ENCODE measurements at regions not wholly inside any gene's neighbourhood (a gene's known extent, or its start where the extent isn't known, plus 50 kb on each side); places are given as distances from the start of the nearest gene placed in this dataset.

DNA sequence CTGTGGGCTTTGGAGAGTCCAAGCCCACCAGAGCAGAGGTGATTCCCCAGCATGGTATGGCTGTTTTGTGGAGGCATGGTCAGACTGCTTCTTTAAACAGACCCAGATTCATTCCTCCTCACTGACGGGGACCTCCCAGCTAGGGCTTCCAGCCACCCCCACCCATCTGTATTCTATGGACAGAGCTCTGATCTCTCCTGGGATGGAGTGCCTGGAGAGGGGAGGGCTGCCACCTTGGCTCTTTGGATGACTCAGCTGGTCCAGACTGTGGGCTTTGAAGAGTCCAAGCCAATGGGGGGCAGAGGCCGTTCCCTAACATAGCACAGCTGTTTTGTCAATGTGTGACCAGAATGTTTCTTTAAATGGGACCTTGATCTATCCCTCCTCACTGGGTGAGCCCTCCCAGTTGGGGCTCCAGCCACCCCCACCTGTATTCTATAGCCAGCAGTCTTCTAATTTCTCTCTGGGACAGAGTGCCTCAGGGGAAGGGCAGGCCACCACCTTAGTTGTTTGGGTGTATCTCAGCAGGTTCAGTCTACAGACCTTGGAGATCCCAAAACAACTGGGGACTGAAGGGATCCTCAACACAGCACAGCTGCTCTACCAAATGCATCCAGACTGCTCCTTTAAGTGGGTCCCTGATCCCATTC is 122.0 kb upstream of the OSTN start:
- H3K4me1 ChIP-seq (ENCODE audit: insufficient read depth, low read length, poor library complexity, severe bottlenecking): no peaks in the 10 kb centered on the region
- H3K36me3 ChIP-seq (ENCODE audit: insufficient read depth, low read length): no peaks in the 10 kb centered on the region; the same call in 1 of the 2 replicates
- no peak for DNase-seq (ENCODE audit: low spot score)
- no peaks in the 10 kb centered on the region for H3K79me2 ChIP-seq (ENCODE audit: insufficient read depth, low read depth, low read length)
- no peak overlapping the region for H3K27ac ChIP-seq (ENCODE audit: low read depth, low read length, poor library complexity, severe bottlenecking)
- no peak overlapping the region for H3K4me3 ChIP-seq (ENCODE audit: low read depth, low read length, poor library complexity, severe bottlenecking)
- ChIA-PET CTCF (ENCODE audit: unreplicated experiment) (no interaction called here), POLR2A (no interaction called here)
- intact Hi-C loops (cut with micrococcal nuclease; ENCODE audit: unreplicated experiment): no loop called here
- no peak overlapping the region for H3K4me2 ChIP-seq (ENCODE audit: low read length)
- H3K9me2 ChIP-seq (ENCODE audit: insufficient read depth, low read length): no peaks in the 10 kb centered on the region
- BruUV-seq (replicated peaks): no TSS peak
- no peaks in the 10 kb centered on the region for H4K20me1 ChIP-seq (ENCODE audit: insufficient read depth, low read length)
- H2AFZ ChIP-seq (ENCODE audit: low read length): no peak overlapping the region
- TF ChIP-seq EZH2phosphoT487 (IDR thresholded peaks at IDR 0.05; ENCODE audit: borderline replicate concordance, low read depth, low read length): no peak
- H3K9me3 ChIP-seq (ENCODE audit: low read length): 0 out of 2 replicates have a peak, but pooled peaks cover 5% of the 10 kb centered on the region

DNA sequence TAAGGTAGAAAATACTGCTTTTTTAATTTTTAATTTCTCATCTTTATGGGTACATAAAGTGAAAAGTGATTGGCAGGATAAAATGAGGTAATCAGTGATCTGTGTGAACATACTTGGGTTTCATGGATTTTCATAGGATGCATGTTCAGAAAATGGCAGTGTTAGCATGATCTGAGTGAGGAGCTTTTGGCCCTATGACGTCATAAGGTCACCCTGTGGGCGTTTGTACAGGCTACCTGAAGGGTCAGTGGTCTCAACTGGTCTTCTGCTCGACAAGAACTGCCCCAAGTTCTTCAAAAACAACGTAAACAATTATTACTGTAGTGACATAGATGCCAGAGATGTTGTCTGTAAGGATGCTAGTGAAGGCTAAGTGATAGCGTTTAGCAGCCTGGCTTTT is 124.5 kb upstream of the OSTN start:
- ChIA-PET CTCF (ENCODE audit: unreplicated experiment) (no interaction called here), POLR2A (interaction anchor here (0.6 kb wide), 1 partner anchor 22 kb away, joined by 4 read pairs; no protein-coding TSS in a partner anchor)
- DNase-seq (ENCODE audit: low spot score): no peak
- Histone ChIP-seq H2AFZ (ENCODE audit: low read length) (no peak overlapping the region), H3K79me2 (ENCODE audit: insufficient read depth, low read depth, low read length) (no peaks in the 10 kb centered on the region), H3K4me2 (ENCODE audit: low read length) (no peak overlapping the region), H4K20me1 (ENCODE audit: insufficient read depth, low read length) (no peaks in the 10 kb centered on the region), H3K9me3 (ENCODE audit: low read length) (0 out of 2 replicates have a peak, but pooled peaks cover 5% of the 10 kb centered on the region), H3K27ac (ENCODE audit: low read depth, low read length, poor library complexity, severe bottlenecking) (no peak overlapping the region), H3K36me3 (ENCODE audit: insufficient read depth, low read length) (no peaks in the 10 kb centered on the region; the same call in 1 of the 2 replicates), H3K9me2 (ENCODE audit: insufficient read depth, low read length) (no peaks in the 10 kb centered on the region), H3K4me1 (ENCODE audit: insufficient read depth, low read length, poor library complexity, severe bottlenecking) (peaks cover 3% of the 10 kb centered on the region), H3K4me3 (ENCODE audit: low read depth, low read length, poor library complexity, severe bottlenecking) (no peak overlapping the region)
- intact Hi-C loops (cut with micrococcal nuclease; ENCODE audit: unreplicated experiment): no loop called here
- no TSS peak for BruUV-seq (replicated peaks)
- no peak for TF ChIP-seq EZH2phosphoT487 (IDR thresholded peaks at IDR 0.05; ENCODE audit: borderline replicate concordance, low read depth, low read length)
- TF ChIP-seq, protein P1, sequence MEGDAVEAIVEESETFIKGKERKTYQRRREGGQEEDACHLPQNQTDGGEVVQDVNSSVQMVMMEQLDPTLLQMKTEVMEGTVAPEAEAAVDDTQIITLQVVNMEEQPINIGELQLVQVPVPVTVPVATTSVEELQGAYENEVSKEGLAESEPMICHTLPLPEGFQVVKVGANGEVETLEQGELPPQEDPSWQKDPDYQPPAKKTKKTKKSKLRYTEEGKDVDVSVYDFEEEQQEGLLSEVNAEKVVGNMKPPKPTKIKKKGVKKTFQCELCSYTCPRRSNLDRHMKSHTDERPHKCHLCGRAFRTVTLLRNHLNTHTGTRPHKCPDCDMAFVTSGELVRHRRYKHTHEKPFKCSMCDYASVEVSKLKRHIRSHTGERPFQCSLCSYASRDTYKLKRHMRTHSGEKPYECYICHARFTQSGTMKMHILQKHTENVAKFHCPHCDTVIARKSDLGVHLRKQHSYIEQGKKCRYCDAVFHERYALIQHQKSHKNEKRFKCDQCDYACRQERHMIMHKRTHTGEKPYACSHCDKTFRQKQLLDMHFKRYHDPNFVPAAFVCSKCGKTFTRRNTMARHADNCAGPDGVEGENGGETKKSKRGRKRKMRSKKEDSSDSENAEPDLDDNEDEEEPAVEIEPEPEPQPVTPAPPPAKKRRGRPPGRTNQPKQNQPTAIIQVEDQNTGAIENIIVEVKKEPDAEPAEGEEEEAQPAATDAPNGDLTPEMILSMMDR (conservative IDR thresholded peaks at IDR 0.05; ENCODE audit: low read length): no peak

DNA sequence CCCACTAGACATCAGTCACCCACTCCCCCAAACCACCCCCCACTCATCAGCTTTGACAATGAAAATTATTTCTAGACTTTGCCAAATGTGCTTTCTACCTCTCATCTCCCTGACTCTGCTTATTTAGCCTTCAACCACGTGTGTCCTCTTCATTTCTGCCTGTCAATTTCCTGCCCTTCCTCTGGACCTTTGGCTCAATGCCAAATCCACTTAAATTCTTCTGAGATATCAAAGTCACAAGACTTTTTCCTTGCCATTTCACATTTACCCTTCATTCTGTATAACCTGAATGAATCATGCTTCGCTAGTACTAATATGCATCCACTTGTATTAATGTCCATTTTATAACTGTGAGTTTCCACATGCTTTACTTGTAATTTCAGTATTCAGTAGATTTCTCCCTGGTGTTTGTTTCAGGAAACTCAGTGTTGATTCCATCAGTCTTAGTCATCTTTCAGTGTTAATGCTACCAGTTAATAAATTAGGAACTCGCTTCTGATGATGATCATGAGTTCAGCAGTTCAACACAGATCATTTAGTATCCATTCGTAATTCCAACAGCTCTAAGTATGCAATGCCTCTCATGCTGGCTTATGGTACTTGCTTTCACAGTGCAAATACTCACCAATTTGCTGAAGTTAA is 128.2 kb upstream of the OSTN start:
- POLR2A ChIA-PET: interaction anchor here (1.0 to 1.1 kb wide), 2 partner anchors 9 to 10 kb away, joined by 3 to 4 read pairs; no protein-coding TSS in a partner anchor
- no peak overlapping the region for H3K4me2 ChIP-seq (ENCODE audit: low read length)
- H2AFZ ChIP-seq (ENCODE audit: low read length): 0 out of 2 replicates have a peak overlapping the region, but pooled peaks have one; percentile 25
- H3K4me3 ChIP-seq (ENCODE audit: low read depth, low read length, poor library complexity, severe bottlenecking): no peak overlapping the region
- H3K9me2 ChIP-seq (ENCODE audit: insufficient read depth, low read length): no peaks in the 10 kb centered on the region
- H3K36me3 ChIP-seq (ENCODE audit: insufficient read depth, low read length): no peaks in the 10 kb centered on the region
- CTCF ChIA-PET (ENCODE audit: unreplicated experiment): no interaction called here
- H3K4me1 ChIP-seq (ENCODE audit: insufficient read depth, low read length, poor library complexity, severe bottlenecking): peaks cover 3% of the 10 kb centered on the region
- H4K20me1 ChIP-seq (ENCODE audit: insufficient read depth, low read length): no peaks in the 10 kb centered on the region
- no peak for DNase-seq (ENCODE audit: low spot score)
- no TSS peak for BruUV-seq (replicated peaks)
- no peak overlapping the region for H3K27ac ChIP-seq (ENCODE audit: low read depth, low read length, poor library complexity, severe bottlenecking)
- H3K9me3 ChIP-seq (ENCODE audit: low read length): no peaks in the 10 kb centered on the region
- H3K79me2 ChIP-seq (ENCODE audit: insufficient read depth, low read depth, low read length): no peaks in the 10 kb centered on the region
- intact Hi-C loops (cut with micrococcal nuclease; ENCODE audit: unreplicated experiment): no loop called here
- TF ChIP-seq, protein P1 (conservative IDR thresholded peaks at IDR 0.05; ENCODE audit: low read length): no peak
- TF ChIP-seq EZH2phosphoT487 (IDR thresholded peaks at IDR 0.05; ENCODE audit: borderline replicate concordance, low read depth, low read length): no peak
